ENCODE measurements at regions not wholly inside any gene's neighbourhood (a gene's known extent, or its start where the extent isn't known, plus 50 kb on each side); places are given as distances from the start of the nearest gene placed in this dataset.

GRCh38 chr3:70805061-70805889 is 492.8 kb upstream of the MDFIC2 start:
- intact Hi-C loops (cut with DNase I; ENCODE audit: low total_unique reads) = no loop called here
- peak overlapping the region in 2 of 3 donors; percentile 1 to 8 for H3K4me3 ChIP-seq
- no peak for DNase-seq (ENCODE audit: low spot score in 2 of 2)

DNA sequence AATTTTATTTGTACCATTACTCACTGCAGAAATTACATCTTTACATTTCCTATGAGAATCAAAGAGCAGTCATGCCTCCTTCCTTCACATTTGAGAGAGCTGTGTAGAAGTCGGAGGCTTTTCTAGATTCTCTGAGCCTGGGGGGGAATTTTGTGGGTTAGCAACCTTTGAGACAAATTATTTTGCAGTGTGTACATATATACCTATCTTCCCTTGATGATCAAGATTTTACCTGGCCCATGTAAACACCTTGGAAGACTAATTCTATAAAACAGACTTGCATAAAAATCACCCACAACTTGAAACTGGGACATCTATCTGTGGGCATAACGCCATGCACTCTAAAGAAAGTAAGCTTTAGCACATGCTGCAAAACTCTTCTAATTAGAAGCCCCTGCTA is 491.5 kb upstream of the MDFIC2 start:
- no peak for DNase-seq (ENCODE audit: low spot score in 2 of 2)
- no peaks in the 10 kb centered on the region for H3K27me3 ChIP-seq
- H3K9me3 ChIP-seq = no peaks in the 10 kb centered on the region
- intact Hi-C loops (cut with DNase I; ENCODE audit: low total_unique reads) = no loop called here
- H3K36me3 ChIP-seq = no peaks in the 10 kb centered on the region
- no peak overlapping the region for H3K4me3 ChIP-seq
- no peak overlapping the region for H3K27ac ChIP-seq
- H3K4me1 ChIP-seq = no peaks in the 10 kb centered on the region
- TF ChIP-seq POLR2A (IDR thresholded peaks at IDR 0.05) (no peak), POLR2AphosphoS5 (IDR thresholded peaks at IDR 0.05) (no peak)
- TF ChIP-seq, protein P1, sequence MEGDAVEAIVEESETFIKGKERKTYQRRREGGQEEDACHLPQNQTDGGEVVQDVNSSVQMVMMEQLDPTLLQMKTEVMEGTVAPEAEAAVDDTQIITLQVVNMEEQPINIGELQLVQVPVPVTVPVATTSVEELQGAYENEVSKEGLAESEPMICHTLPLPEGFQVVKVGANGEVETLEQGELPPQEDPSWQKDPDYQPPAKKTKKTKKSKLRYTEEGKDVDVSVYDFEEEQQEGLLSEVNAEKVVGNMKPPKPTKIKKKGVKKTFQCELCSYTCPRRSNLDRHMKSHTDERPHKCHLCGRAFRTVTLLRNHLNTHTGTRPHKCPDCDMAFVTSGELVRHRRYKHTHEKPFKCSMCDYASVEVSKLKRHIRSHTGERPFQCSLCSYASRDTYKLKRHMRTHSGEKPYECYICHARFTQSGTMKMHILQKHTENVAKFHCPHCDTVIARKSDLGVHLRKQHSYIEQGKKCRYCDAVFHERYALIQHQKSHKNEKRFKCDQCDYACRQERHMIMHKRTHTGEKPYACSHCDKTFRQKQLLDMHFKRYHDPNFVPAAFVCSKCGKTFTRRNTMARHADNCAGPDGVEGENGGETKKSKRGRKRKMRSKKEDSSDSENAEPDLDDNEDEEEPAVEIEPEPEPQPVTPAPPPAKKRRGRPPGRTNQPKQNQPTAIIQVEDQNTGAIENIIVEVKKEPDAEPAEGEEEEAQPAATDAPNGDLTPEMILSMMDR (IDR thresholded peaks at IDR 0.05) = no peak

More at GRCh38 chr3:70805061-70805889, 492.8 kb upstream of the MDFIC2 start:
- no peaks in the 10 kb centered on the region for H3K4me1 ChIP-seq
- no peak for TF ChIP-seq POLR2AphosphoS5 (IDR thresholded peaks at IDR 0.05)
- TF ChIP-seq POLR2A (IDR thresholded peaks at IDR 0.05) = no peak
- TF ChIP-seq, protein P1 (IDR thresholded peaks at IDR 0.05) = no peak
- H3K36me3 ChIP-seq = no peaks in the 10 kb centered on the region
- no peaks in the 10 kb centered on the region for H3K9me3 ChIP-seq
- no peak overlapping the region for H3K27ac ChIP-seq
- no peaks in the 10 kb centered on the region for H3K27me3 ChIP-seq

DNA sequence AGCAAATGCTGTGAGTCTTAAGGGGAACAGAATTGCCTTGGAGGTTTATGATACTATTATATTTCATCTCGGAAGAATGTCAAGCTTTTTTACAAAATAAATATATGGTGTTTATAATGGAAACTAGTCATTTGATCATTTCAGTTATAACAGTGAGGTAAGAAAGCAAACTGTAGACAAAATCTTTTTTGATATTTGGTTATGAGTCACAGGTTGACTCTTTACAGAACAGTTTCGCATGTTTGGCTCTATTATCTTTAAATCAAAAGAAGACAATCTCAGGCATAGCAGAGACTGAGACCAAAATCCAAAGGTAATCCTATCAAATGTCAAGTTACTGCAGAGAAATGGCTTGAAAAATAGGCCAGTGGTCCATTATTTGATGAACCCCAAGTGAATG is 490.9 kb upstream of the MDFIC2 start:
- Histone ChIP-seq H3K27ac (no peak overlapping the region), H3K9me3 (no peaks in the 10 kb centered on the region), H3K4me3 (no peak overlapping the region), H3K36me3 (no peaks in the 10 kb centered on the region), H3K27me3 (no peaks in the 10 kb centered on the region), H3K4me1 (no peaks in the 10 kb centered on the region)
- intact Hi-C loops (cut with DNase I; ENCODE audit: low total_unique reads) = no loop called here
- no peak for TF ChIP-seq POLR2A (IDR thresholded peaks at IDR 0.05)
- TF ChIP-seq POLR2AphosphoS5 (IDR thresholded peaks at IDR 0.05) = no peak
- DNase-seq (ENCODE audit: low spot score in 2 of 2) = no peak

DNA sequence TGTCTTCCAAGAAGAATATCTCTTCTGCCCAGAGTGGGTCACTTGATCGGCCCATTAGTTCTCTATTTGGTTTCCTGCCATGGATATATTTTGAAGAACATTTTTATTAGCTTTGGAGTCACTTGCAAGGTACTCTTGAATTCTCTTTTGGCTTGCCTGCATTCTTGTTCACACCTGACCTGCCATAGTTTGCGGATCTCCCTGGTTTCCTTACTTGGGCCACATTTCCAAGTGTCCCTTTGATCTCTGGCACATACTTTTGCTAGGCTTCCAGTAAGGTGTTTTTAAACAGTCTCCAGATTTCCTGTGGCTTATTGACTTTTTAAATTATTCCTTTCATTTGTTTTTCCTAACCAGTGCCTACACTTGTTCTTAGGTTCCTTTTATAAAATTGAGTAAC is 488.5 kb upstream of the MDFIC2 start:
- Histone ChIP-seq H3K9me3 (no peaks in the 10 kb centered on the region), H3K4me3 (no peak overlapping the region), H3K4me1 (no peaks in the 10 kb centered on the region), H3K27me3 (no peaks in the 10 kb centered on the region), H3K27ac (no peak overlapping the region), H3K36me3 (no peaks in the 10 kb centered on the region)
- TF ChIP-seq POLR2A (IDR thresholded peaks at IDR 0.05) = no peak
- TF ChIP-seq POLR2AphosphoS5 (IDR thresholded peaks at IDR 0.05) = no peak
- TF ChIP-seq, protein P1 (IDR thresholded peaks at IDR 0.05) = no peak
- DNase-seq (ENCODE audit: low spot score in 2 of 2) = no peak
- intact Hi-C loops (cut with DNase I; ENCODE audit: low total_unique reads) = no loop called here

- no peaks in the 10 kb centered on the region for H3K4me1 ChIP-seq
- DNase-seq (ENCODE audit: low spot score in 2 of 2) = no peak
- intact Hi-C loops (cut with DNase I; ENCODE audit: low total_unique reads) = no loop called here
- H3K27ac ChIP-seq = no peak overlapping the region
- TF ChIP-seq, protein P1 (IDR thresholded peaks at IDR 0.05) = no peak
- TF ChIP-seq POLR2AphosphoS5 (IDR thresholded peaks at IDR 0.05) (no peak), POLR2A (IDR thresholded peaks at IDR 0.05) (no peak)
- H3K4me3 ChIP-seq = no peak overlapping the region
- no peaks in the 10 kb centered on the region for H3K36me3 ChIP-seq
- no peaks in the 10 kb centered on the region for H3K9me3 ChIP-seq
- H3K27me3 ChIP-seq = no peaks in the 10 kb centered on the region
These were observed 477.4 kb upstream of the MDFIC2 start for GRCh38 chr3:70789878-70790277.
